Upper lobe of left lung (tissue), 4 donors: ENCODE measurements at regions not wholly inside any gene's neighbourhood (a gene's known extent, or its start where the extent isn't known, plus 50 kb on each side); places are given as distances from the start of the nearest gene placed in this dataset.

Experiments used
- CTCF ChIP-seq, 6 experiments: fragments of 450-650 bp in 4 of 6; fragments of 200-600 bp in 2 of 6; sonication (generic) in 2 of 6; IDR thresholded peaks; one replicate each; pipeline ENCODE4 v1.5.1; 2016 to 2019; ENCODE audit warnings: antibody characterized with exemption in 6 of 6
- POLR2A ChIP-seq, 4 donors: fragments of 450-650 bp; IDR thresholded peaks; one replicate each; pipeline ENCODE4 v1.5.1; 2016 to 2017; ENCODE audit warnings: antibody characterized with exemption in 4 of 4, mild to moderate bottlenecking in 2 of 4
- POLR2AphosphoS5 ChIP-seq, 2 donors: sonication (generic); formaldehyde crosslinking; IDR thresholded peaks; one replicate each; pipeline ENCODE4 v1.5.1; 2017; ENCODE audit warnings: antibody characterized with exemption in 2 of 2

DNA sequence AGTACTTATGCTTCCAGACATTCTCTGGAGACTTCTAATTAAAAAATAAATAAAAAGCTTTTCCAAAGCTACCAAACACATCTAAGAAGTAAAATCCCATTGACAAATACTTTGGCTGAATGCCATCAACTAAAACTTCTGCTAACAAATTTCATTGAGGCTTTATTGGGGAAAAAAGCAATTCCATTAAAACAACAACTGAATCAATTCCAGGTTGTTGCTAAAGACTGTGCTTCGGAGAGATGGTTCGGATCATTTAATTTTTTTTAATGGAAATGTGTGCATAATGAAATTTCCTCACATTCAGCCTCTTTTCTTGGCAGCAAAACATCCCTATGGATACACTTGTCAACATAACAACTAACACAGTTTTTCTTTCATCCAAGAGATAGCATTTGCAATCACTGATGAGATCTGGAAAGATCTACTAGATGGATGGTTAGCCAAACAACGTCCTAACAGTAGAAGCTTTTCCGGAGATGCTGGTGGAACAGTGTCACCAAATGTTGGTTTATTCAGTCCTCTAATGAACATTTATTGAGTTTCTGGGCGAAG lies 446.1 kb upstream of the FAM98A start:
- TF ChIP-seq POLR2A (IDR thresholded peaks at IDR 0.05) (no peak), CTCF (IDR thresholded peaks at IDR 0.05) (no peak), POLR2AphosphoS5 (IDR thresholded peaks at IDR 0.05) (no peak)
